ENCODE measurements at regions not wholly inside any gene's neighbourhood (a gene's known extent, or its start where the extent isn't known, plus 50 kb on each side); places are given as distances from the start of the nearest gene placed in this dataset.

- TF ChIP-seq CTCF (IDR thresholded peaks at IDR 0.05 in 4 of 5, conservative IDR thresholded peaks at IDR 0.05 in 1 of 5) = no peak
- TF ChIP-seq POLR2A (IDR thresholded peaks at IDR 0.05) = no peak
These were observed 62.3 kb upstream of the CLMP start for GRCh38 chr11:123257370-123257769.
